Kidney (tissue), 13 donors: ENCODE measurements at regions not wholly inside any gene's neighbourhood (a gene's known extent, or its start where the extent isn't known, plus 50 kb on each side); places are given as distances from the start of the nearest gene placed in this dataset.

Experiments used
- DNase-seq, 5 donors: peaks; one replicate each; pipeline ENCODE4 v3.0.0-alpha.2; 2013 to 2020
- FAIRE-seq: peaks from 2 replicates; lab custom pipeline; 2012; peaks lifted over from hg19 to GRCh38; lab: Jason Lieb, UNC
- H3K27ac ChIP-seq, 2 donors: one replicate each; pipeline ENCODE4 v1.7.0; 2013; ENCODE audit warnings: low read depth in 2 of 2, low read length in 2 of 2, inconsistent platforms in 1 of 2
- H3K27me3 ChIP-seq: one replicate; pipeline ENCODE4 v1.7.1; 2013; ENCODE audit warnings: low read length, inconsistent platforms; ENCODE audit not compliant: control insufficient read depth, insufficient read depth
- H3K36me3 ChIP-seq, 3 donors: one replicate each; pipeline versions ENCODE4 v1.7.0 to v1.7.1; 2013; ENCODE audit warnings: low read length in 3 of 3, control low read depth in 1 of 3, inconsistent platforms in 1 of 3; ENCODE audit not compliant: insufficient read depth in 3 of 3, control insufficient read depth in 2 of 3
- H3K4me1 ChIP-seq, 3 donors: one replicate each; pipeline versions ENCODE4 v1.7.0 to v1.7.1; 2013; ENCODE audit warnings: low read length in 3 of 3, inconsistent platforms in 1 of 3, low read depth in 1 of 3; ENCODE audit not compliant: control insufficient read depth in 2 of 3, insufficient read depth in 2 of 3
- H3K4me3 ChIP-seq, 3 donors: one replicate each; pipeline versions ENCODE4 v1.7.0 to v1.8.1; 2013; ENCODE audit warnings: low read length in 3 of 3, control low read depth in 1 of 3, inconsistent platforms in 1 of 3
- H3K9ac ChIP-seq, 3 donors: one replicate each; pipeline versions ENCODE4 v1.7.0 to v1.7.1; 2013; ENCODE audit warnings: low read length in 3 of 3, control low read depth in 1 of 3, inconsistent platforms in 1 of 3
- H3K9me3 ChIP-seq, 3 donors: one replicate each; pipeline versions ENCODE4 v1.7.0 to v1.7.1; 2013; ENCODE audit warnings: low read length in 3 of 3, control low read depth in 1 of 3, inconsistent platforms in 1 of 3; ENCODE audit not compliant: control insufficient read depth in 2 of 3, insufficient read depth in 1 of 3
- CTCF ChIP-seq: IDR thresholded peaks from 3 replicates; pipeline ENCODE4 v1.5.1; 2012; ENCODE audit warnings: mild to moderate bottlenecking, moderate library complexity, borderline replicate concordance; ENCODE audit not compliant: insufficient read depth; ENCODE audit errors: extremely low read depth
- intact Hi-C: fragments of 100-400 bp; cut with DNase I; formaldehyde crosslinking; loops from one replicate; pipeline ENCODE4 v1.11.1; 2022
- donor health status: control.
- donor health status: control.
- donor health status: control.
- donor health status: control.
- donor health status: control.
- donor health status: DM: yes; HTN: yes; CAD: no.
- donor health status: Normal renal cell carcinoma (clear cell type).

GRCh38 chr6:134703206-134703605, 246.7 kb downstream of the ALDH8A1 start:
- Histone ChIP-seq H3K27me3 (no peaks in the 10 kb centered on the region), H3K9ac (no peak overlapping the region), H3K4me3 (no peak overlapping the region), H3K36me3 (no peaks in the 10 kb centered on the region), H3K4me1 (peaks cover 0 to 7% (median 3%) of the 10 kb centered on the region in 3 donors), H3K27ac (no peak overlapping the region), H3K9me3 (no peaks in the 10 kb centered on the region)
- intact Hi-C loops, result no loop called here
- TF ChIP-seq CTCF, result no peak
- no peak for FAIRE-seq
- DNase-seq, result no peak

- no peak for FAIRE-seq
- TF ChIP-seq CTCF, result no peak
- Histone ChIP-seq H3K27me3 (no peaks in the 10 kb centered on the region), H3K9ac (no peak overlapping the region), H3K4me1 (peaks cover 0 to 7% (median 3%) of the 10 kb centered on the region in 3 donors), H3K36me3 (no peaks in the 10 kb centered on the region), H3K27ac (no peak overlapping the region), H3K9me3 (no peaks in the 10 kb centered on the region), H3K4me3 (no peak overlapping the region)
- no peak for DNase-seq
- intact Hi-C loops, result no loop called here
Observed at GRCh38 chr6:134702279-134702678, 247.6 kb downstream of the ALDH8A1 start.

- no peaks in the 10 kb centered on the region for H3K36me3 ChIP-seq
- no peaks in the 10 kb centered on the region for H3K27me3 ChIP-seq
- no peak for FAIRE-seq
- intact Hi-C loops, result no loop called here
- H3K9ac ChIP-seq, result no peak overlapping the region
- H3K27ac ChIP-seq, result no peak overlapping the region
- H3K4me3 ChIP-seq, result no peak overlapping the region
- H3K9me3 ChIP-seq, result no peaks in the 10 kb centered on the region
- no peak for DNase-seq
- no peak for TF ChIP-seq CTCF
- H3K4me1 ChIP-seq, result peaks cover 0 to 5% (median 3%) of the 10 kb centered on the region in 3 donors
Observed at GRCh38 chr6:134701301-134701700, 248.6 kb downstream of the ALDH8A1 start.

- no peak for DNase-seq
- H3K27ac ChIP-seq, result no peak overlapping the region
- H3K9ac ChIP-seq, result no peak overlapping the region
- peaks cover 0 to 3% (median 2%) of the 10 kb centered on the region in 3 donors for H3K4me1 ChIP-seq
- H3K27me3 ChIP-seq, result no peaks in the 10 kb centered on the region
- no peak for TF ChIP-seq CTCF
- no peak overlapping the region for H3K4me3 ChIP-seq
- H3K9me3 ChIP-seq, result peaks cover 0 to 3% (median 0%) of the 10 kb centered on the region in 3 donors
- FAIRE-seq, result no peak
- intact Hi-C loops, result no loop called here
- H3K36me3 ChIP-seq, result no peaks in the 10 kb centered on the region
Observed at GRCh38 chr6:134698228-134698627, 251.7 kb downstream of the ALDH8A1 start.
